NCI-H2029 treated with DMSO at 0.1 percent for 48 hours (cell line): ENCODE measurements at regions not wholly inside any gene's neighbourhood (a gene's known extent, or its start where the extent isn't known, plus 50 kb on each side); places are given as distances from the start of the nearest gene placed in this dataset.
A peak's percentile ranks its signal among the peaks of the same experiment; 100 is the strongest.
"Not testable (repeated sequence)": the region's sequence is repeated elsewhere in the genome, so short reads cannot be mapped to it uniquely, and the experiment has no call there.

ENCODE experiments used
- DNase-seq: peaks from one replicate; lab custom pipeline; 2025; lab: John Stamatoyannopoulos, UW

- DNase-seq = peak; percentile 34
Observed at GRCh38 chr6:137309078-137309762, 90.0 kb upstream of the IFNGR1 start.

GRCh38 chr6:137307163-137307854, 88.1 kb upstream of the IFNGR1 start:
- no peak for DNase-seq

- DNase-seq = no peak
Observed at GRCh38 chr6:137305691-137306090, 86.5 kb upstream of the IFNGR1 start.

- DNase-seq = no peak
Observed at GRCh38 chr6:137304020-137304780, 85.0 kb upstream of the IFNGR1 start.

- no peak for DNase-seq
Observed at GRCh38 chr6:137303441-137303840, 84.3 kb upstream of the IFNGR1 start.

- no peak for DNase-seq
Observed at GRCh38 chr6:137299681-137300080, 80.5 kb upstream of the IFNGR1 start.

- DNase-seq = no peak
Observed at GRCh38 chr6:137297887-137298286, 78.7 kb upstream of the IFNGR1 start.

GRCh38 chr6:137292326-137292725, 73.1 kb upstream of the IFNGR1 start:
- DNase-seq = not testable (repeated sequence)

GRCh38 chr6:137291441-137291840, 72.3 kb upstream of the IFNGR1 start:
- DNase-seq = no peak

- DNase-seq = no peak
Observed at GRCh38 chr6:137290601-137291261, 71.5 kb upstream of the IFNGR1 start.

- no peak for DNase-seq
Observed at GRCh38 chr6:137286916-137287315, 67.7 kb upstream of the IFNGR1 start.

GRCh38 chr6:137286368-137286767, 67.2 kb upstream of the IFNGR1 start:
- no peak for DNase-seq

- DNase-seq = no peak
Observed at GRCh38 chr6:137284811-137285110, 65.6 kb upstream of the IFNGR1 start.

GRCh38 chr6:137283940-137284810, 65.0 kb upstream of the IFNGR1 start:
- DNase-seq = no peak

GRCh38 chr6:137283080-137283479, 63.9 kb upstream of the IFNGR1 start:
- no peak for DNase-seq

- DNase-seq = no peak
Observed at GRCh38 chr6:137282254-137282653, 63.1 kb upstream of the IFNGR1 start.

- not testable (repeated sequence) for DNase-seq
Observed at GRCh38 chr6:137279279-137279678, 60.1 kb upstream of the IFNGR1 start.

- DNase-seq = no peak
Observed at GRCh38 chr6:137277971-137278637, 58.9 kb upstream of the IFNGR1 start.

GRCh38 chr6:137272403-137272802, 53.2 kb upstream of the IFNGR1 start:
- DNase-seq = no peak

- DNase-seq = no peak
Observed at GRCh38 chr6:137271245-137272183, 52.3 kb upstream of the IFNGR1 start.
